Vagina (tissue), 2 donors: ENCODE measurements at regions not wholly inside any gene's neighbourhood (a gene's known extent, or its start where the extent isn't known, plus 50 kb on each side); places are given as distances from the start of the nearest gene placed in this dataset.

Source experiments
- DNase-seq, 2 donors: peaks; one replicate each; pipeline ENCODE4 v3.0.0-alpha.2; 2017; ENCODE audit errors: extremely low spot score in 2 of 2
- H3K27ac ChIP-seq: fragments of 200-600 bp; sonication (generic); one replicate; pipeline ENCODE4 v1.5.1; 2019
- H3K27me3 ChIP-seq: fragments of 200-600 bp; sonication (generic); one replicate; pipeline ENCODE4 v1.5.1; 2019
- H3K36me3 ChIP-seq, 2 donors: fragments of 200-600 bp; sonication (generic); one replicate each; pipeline ENCODE4 v1.5.1; 2017 to 2019
- H3K4me1 ChIP-seq: fragments of 200-600 bp; sonication (generic); one replicate; pipeline ENCODE4 v1.5.1; 2019
- H3K4me3 ChIP-seq, 2 donors: fragments of 200-600 bp; sonication (generic); 1 replicate in 1 of 2; 2 replicates in 1 of 2; pipeline ENCODE4 v1.5.1; 2016 to 2019
- H3K9me3 ChIP-seq: fragments of 200-600 bp; sonication (generic); one replicate; pipeline ENCODE4 v1.5.1; 2019
- CTCF ChIP-seq, 3 experiments: fragments of 450-650 bp in 2 of 3; fragments of 200-600 bp in 1 of 3; sonication (generic) in 1 of 3; IDR thresholded peaks; one replicate each; pipeline ENCODE4 v1.5.1; 2017 to 2019; ENCODE audit warnings: antibody characterized with exemption in 3 of 3, mild to moderate bottlenecking in 2 of 3, moderate library complexity in 2 of 3
- POLR2A ChIP-seq, 2 donors: fragments of 450-650 bp; IDR thresholded peaks; one replicate each; pipeline ENCODE4 v1.6.1; 2017; ENCODE audit warnings: antibody characterized with exemption in 2 of 2, mild to moderate bottlenecking in 2 of 2, moderate library complexity in 2 of 2
- POLR2AphosphoS5 ChIP-seq, 2 donors: sonication (generic); formaldehyde crosslinking; IDR thresholded peaks; one replicate each; pipeline ENCODE4 v1.9.0; 2017; ENCODE audit warnings: antibody characterized with exemption in 2 of 2, mild to moderate bottlenecking in 2 of 2, low read depth in 1 of 2; ENCODE audit not compliant: insufficient read depth in 1 of 2
- intact Hi-C: fragments of 100-400 bp; cut with DNase I; formaldehyde crosslinking; loops from one replicate; pipeline ENCODE4 v1.15.1; 2023

GRCh38 chr1:112092656-112093371, 103.3 kb upstream of the KCND3 start:
- H3K27ac ChIP-seq = no peak overlapping the region
- no peaks in the 10 kb centered on the region for H3K36me3 ChIP-seq
- no peaks in the 10 kb centered on the region for H3K9me3 ChIP-seq
- TF ChIP-seq POLR2AphosphoS5 (IDR thresholded peaks at IDR 0.05; ENCODE audit: insufficient read depth in 1 of 2, low read depth in 1 of 2) = no peak
- TF ChIP-seq CTCF (IDR thresholded peaks at IDR 0.05) = no peak
- no peak for TF ChIP-seq POLR2A (IDR thresholded peaks at IDR 0.05)
- H3K4me1 ChIP-seq = no peaks in the 10 kb centered on the region
- H3K27me3 ChIP-seq = no peaks in the 10 kb centered on the region
- no peak for DNase-seq
- intact Hi-C loops = no loop called here
- no peak overlapping the region for H3K4me3 ChIP-seq

- Histone ChIP-seq H3K4me3 (no peak overlapping the region), H3K27ac (no peak overlapping the region), H3K4me1 (no peaks in the 10 kb centered on the region), H3K36me3 (no peaks in the 10 kb centered on the region), H3K9me3 (no peaks in the 10 kb centered on the region), H3K27me3 (no peaks in the 10 kb centered on the region)
- no peak for DNase-seq
- intact Hi-C loops = no loop called here
- TF ChIP-seq CTCF (IDR thresholded peaks at IDR 0.05) = no peak
- TF ChIP-seq POLR2AphosphoS5 (IDR thresholded peaks at IDR 0.05; ENCODE audit: insufficient read depth in 1 of 2, low read depth in 1 of 2) = no peak
- TF ChIP-seq POLR2A (IDR thresholded peaks at IDR 0.05) = no peak
Observed at GRCh38 chr1:112093372-112093694, 103.9 kb upstream of the KCND3 start.

- intact Hi-C loops = no loop called here
- Histone ChIP-seq H3K9me3 (no peaks in the 10 kb centered on the region), H3K27me3 (no peaks in the 10 kb centered on the region), H3K4me1 (no peaks in the 10 kb centered on the region), H3K27ac (no peak overlapping the region), H3K4me3 (no peak overlapping the region), H3K36me3 (no peaks in the 10 kb centered on the region)
- DNase-seq = no peak
- TF ChIP-seq POLR2AphosphoS5 (IDR thresholded peaks at IDR 0.05; ENCODE audit: insufficient read depth in 1 of 2, low read depth in 1 of 2) (no peak), POLR2A (IDR thresholded peaks at IDR 0.05) (no peak), CTCF (IDR thresholded peaks at IDR 0.05) (no peak)
Observed at GRCh38 chr1:112099979-112100378, 110.5 kb upstream of the KCND3 start.

- H3K36me3 ChIP-seq = no peaks in the 10 kb centered on the region
- no peak for TF ChIP-seq POLR2A (IDR thresholded peaks at IDR 0.05)
- TF ChIP-seq CTCF (IDR thresholded peaks at IDR 0.05) = no peak
- no peak for TF ChIP-seq POLR2AphosphoS5 (IDR thresholded peaks at IDR 0.05; ENCODE audit: insufficient read depth in 1 of 2, low read depth in 1 of 2)
- no peaks in the 10 kb centered on the region for H3K27me3 ChIP-seq
- no peaks in the 10 kb centered on the region for H3K9me3 ChIP-seq
- H3K4me3 ChIP-seq = no peak overlapping the region
- no peak for DNase-seq
- intact Hi-C loops = no loop called here
- H3K4me1 ChIP-seq = peaks cover 1% of the 10 kb centered on the region
- H3K27ac ChIP-seq = no peak overlapping the region
Observed at GRCh38 chr1:112105557-112105956, 116.1 kb upstream of the KCND3 start.

- no peak overlapping the region for H3K27ac ChIP-seq
- no peak overlapping the region for H3K4me3 ChIP-seq
- no peaks in the 10 kb centered on the region for H3K36me3 ChIP-seq
- TF ChIP-seq POLR2A (IDR thresholded peaks at IDR 0.05) = no peak
- no peak for TF ChIP-seq POLR2AphosphoS5 (IDR thresholded peaks at IDR 0.05; ENCODE audit: insufficient read depth in 1 of 2, low read depth in 1 of 2)
- no peak for TF ChIP-seq CTCF (IDR thresholded peaks at IDR 0.05)
- no peak for DNase-seq
- H3K4me1 ChIP-seq = peaks cover 7% of the 10 kb centered on the region
- no peaks in the 10 kb centered on the region for H3K27me3 ChIP-seq
- H3K9me3 ChIP-seq = no peaks in the 10 kb centered on the region
- intact Hi-C loops = no loop called here
Observed at GRCh38 chr1:112110031-112110430, 120.6 kb upstream of the KCND3 start.
